ENCODE measurements at regions not wholly inside any gene's neighbourhood (a gene's known extent, or its start where the extent isn't known, plus 50 kb on each side); places are given as distances from the start of the nearest gene placed in this dataset.

DNA sequence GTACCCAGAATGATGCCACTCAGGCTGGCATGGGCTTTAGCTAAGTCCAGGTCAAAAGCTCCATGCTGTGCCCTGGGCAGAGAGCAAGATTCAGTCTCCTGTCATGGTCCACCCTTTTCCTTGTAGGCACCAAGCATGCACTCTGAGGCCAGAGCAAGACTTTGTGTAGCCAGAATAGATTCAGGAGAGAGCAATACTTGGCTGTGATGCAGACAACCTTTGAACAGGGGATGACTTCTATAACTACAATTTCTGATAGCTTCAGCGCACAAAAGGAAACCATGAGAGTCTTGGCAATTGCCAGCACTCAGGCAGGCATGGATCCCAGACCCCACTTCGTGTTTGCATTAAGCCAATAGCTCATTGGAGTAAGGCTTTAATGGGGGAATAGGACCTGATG is 510.6 kb downstream of the RAB28 start:
- H3K27me3 Mint-ChIP-seq (ENCODE audit: low read depth): no peaks in the 10 kb centered on the region
- H3K9me3 Mint-ChIP-seq (ENCODE audit: insufficient read depth): no peaks in the 10 kb centered on the region
- ChIA-PET CTCF (no interaction called here), POLR2A (no interaction called here)
- no peak overlapping the region for H3K4me3 Mint-ChIP-seq
- H3K36me3 Mint-ChIP-seq (ENCODE audit: low read depth): no peaks in the 10 kb centered on the region
- no peak overlapping the region for H3K27ac Mint-ChIP-seq
- H3K4me1 Mint-ChIP-seq (ENCODE audit: low read depth): no peaks in the 10 kb centered on the region
- DNase-seq (no peak), ATAC-seq (no peak)

DNA sequence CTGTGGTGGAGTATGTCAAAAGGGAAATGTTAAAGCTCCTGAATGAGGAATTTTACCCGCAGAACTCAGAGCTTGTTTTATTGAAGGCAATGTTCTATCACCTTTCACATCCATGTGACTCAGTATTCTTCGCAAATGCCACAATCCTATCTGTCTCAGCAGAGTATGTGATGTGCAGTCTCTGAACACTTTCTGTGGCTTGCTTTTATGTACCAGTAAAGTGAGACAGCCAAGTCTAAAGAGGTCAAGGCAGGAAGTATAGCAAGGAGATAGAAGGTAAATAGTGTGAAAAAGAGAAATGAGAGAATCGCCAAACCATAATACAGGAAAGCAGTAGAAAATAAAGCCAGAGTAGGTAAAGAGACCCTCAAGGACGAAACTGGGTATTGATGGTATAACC is 515.8 kb downstream of the RAB28 start:
- H3K27me3 Mint-ChIP-seq (ENCODE audit: low read depth): no peaks in the 10 kb centered on the region
- ATAC-seq (no peak), DNase-seq (no peak)
- H3K4me3 Mint-ChIP-seq: no peak overlapping the region
- no peaks in the 10 kb centered on the region for H3K36me3 Mint-ChIP-seq (ENCODE audit: low read depth)
- H3K4me1 Mint-ChIP-seq (ENCODE audit: low read depth): no peaks in the 10 kb centered on the region
- ChIA-PET POLR2A (no interaction called here), CTCF (no interaction called here)
- no peaks in the 10 kb centered on the region for H3K9me3 Mint-ChIP-seq (ENCODE audit: insufficient read depth)
- no peak overlapping the region for H3K27ac Mint-ChIP-seq

DNA sequence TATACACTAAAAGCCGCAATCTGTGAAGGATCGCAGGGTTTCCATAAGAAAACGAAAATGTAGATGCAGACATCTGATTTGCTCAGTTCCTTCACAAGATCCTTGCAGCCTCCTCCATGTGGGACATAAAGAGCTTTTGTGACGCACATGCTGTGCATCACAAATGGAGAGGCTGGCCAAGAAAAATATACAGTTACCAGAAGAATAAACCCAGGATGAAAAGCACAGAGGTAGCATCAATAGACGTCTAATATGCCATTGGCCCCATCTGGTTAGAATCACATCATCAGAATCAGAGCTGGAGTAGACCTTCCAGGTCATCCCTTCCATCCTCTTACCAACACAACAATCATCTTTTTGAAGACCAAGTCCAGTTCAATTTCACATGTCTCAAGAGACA is 517.4 kb downstream of the RAB28 start:
- POLR2A ChIA-PET: no interaction called here
- no peaks in the 10 kb centered on the region for H3K4me1 Mint-ChIP-seq (ENCODE audit: low read depth)
- no peaks in the 10 kb centered on the region for H3K9me3 Mint-ChIP-seq (ENCODE audit: insufficient read depth)
- no peak for DNase-seq
- H3K27me3 Mint-ChIP-seq (ENCODE audit: low read depth): no peaks in the 10 kb centered on the region
- H3K36me3 Mint-ChIP-seq (ENCODE audit: low read depth): no peaks in the 10 kb centered on the region
- no peak for ATAC-seq
- no peak overlapping the region for H3K4me3 Mint-ChIP-seq
- H3K27ac Mint-ChIP-seq: no peak overlapping the region
- CTCF ChIA-PET: no interaction called here

GRCh38 chr4:12965334-12965733 is 518.8 kb downstream of the RAB28 start:
- Mint-ChIP-seq H3K4me1 (ENCODE audit: low read depth) (no peaks in the 10 kb centered on the region), H3K36me3 (ENCODE audit: low read depth) (no peaks in the 10 kb centered on the region), H3K9me3 (ENCODE audit: insufficient read depth) (no peaks in the 10 kb centered on the region), H3K4me3 (no peak overlapping the region), H3K27ac (no peak overlapping the region), H3K27me3 (ENCODE audit: low read depth) (no peaks in the 10 kb centered on the region)
- ChIA-PET CTCF (no interaction called here), POLR2A (no interaction called here)
- no peak for ATAC-seq
- DNase-seq: no peak

DNA sequence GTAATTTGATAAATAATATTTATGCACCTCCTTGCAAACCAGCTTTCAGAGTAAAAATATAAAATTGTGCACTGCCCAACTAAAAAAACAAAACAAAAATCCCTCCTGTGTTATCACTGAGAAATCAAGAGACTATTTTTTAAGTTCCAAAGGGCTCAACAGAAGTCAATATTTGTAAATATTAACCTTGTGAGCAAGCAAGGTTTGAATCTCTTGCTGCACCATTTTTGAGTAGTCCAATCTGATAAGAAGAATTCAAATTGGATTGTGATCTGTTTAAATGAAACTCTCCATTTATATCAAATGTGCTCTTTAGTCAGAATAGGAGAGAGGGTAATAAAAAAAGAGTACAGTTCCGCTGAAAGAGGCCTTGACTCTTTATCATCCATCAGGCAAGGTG is 520.2 kb downstream of the RAB28 start:
- no peak overlapping the region for H3K27ac Mint-ChIP-seq
- no peak for DNase-seq
- ATAC-seq: no peak
- POLR2A ChIA-PET: no interaction called here
- no peaks in the 10 kb centered on the region for H3K4me1 Mint-ChIP-seq (ENCODE audit: low read depth)
- H3K27me3 Mint-ChIP-seq (ENCODE audit: low read depth): no peaks in the 10 kb centered on the region
- H3K36me3 Mint-ChIP-seq (ENCODE audit: low read depth): no peaks in the 10 kb centered on the region
- CTCF ChIA-PET: no interaction called here
- H3K4me3 Mint-ChIP-seq: no peak overlapping the region
- no peaks in the 10 kb centered on the region for H3K9me3 Mint-ChIP-seq (ENCODE audit: insufficient read depth)

DNA sequence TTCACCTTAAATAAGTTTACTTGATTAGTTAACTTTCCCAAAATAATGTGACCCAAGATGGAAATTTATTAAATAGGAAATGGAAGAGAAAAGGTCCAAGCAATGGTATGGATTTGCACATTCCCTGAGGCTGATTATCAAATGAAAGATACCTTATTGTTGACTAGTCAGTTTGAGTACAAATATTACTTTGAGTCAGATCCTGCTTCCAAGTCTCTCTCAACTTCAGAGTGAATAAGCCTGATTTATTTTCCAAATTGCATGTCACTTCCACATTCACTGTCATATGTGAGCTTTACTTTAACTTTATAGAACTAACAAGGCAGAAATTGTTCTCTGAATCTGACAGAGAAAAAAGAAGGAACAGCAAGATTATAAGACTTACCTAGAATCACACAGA is 520.8 kb downstream of the RAB28 start:
- POLR2A ChIA-PET: no interaction called here
- H3K4me3 Mint-ChIP-seq: no peak overlapping the region
- CTCF ChIA-PET: no interaction called here
- ATAC-seq (no peak), DNase-seq (no peak)
- no peaks in the 10 kb centered on the region for H3K9me3 Mint-ChIP-seq (ENCODE audit: insufficient read depth)
- no peaks in the 10 kb centered on the region for H3K4me1 Mint-ChIP-seq (ENCODE audit: low read depth)
- no peak overlapping the region for H3K27ac Mint-ChIP-seq
- H3K36me3 Mint-ChIP-seq (ENCODE audit: low read depth): no peaks in the 10 kb centered on the region
- H3K27me3 Mint-ChIP-seq (ENCODE audit: low read depth): no peaks in the 10 kb centered on the region

DNA sequence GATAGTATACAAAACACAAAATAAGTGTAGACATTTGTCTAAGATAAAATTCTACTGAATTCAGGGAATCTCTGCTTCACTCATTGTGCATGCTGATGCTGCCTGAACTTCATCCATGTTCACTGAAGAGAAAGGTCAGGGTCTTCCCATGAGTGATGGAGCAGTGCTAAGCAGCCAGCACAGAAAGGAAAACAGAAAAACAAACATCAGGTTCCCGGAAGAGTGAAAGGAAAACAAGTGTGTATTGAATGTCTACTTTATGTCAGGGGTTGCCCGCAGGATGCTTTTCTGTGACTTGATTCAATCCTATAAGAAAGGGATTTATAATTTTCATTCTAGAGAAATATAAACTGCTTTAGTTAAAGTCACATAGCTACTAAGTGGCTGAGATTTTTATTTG is 522.4 kb downstream of the RAB28 start:
- no peaks in the 10 kb centered on the region for H3K36me3 Mint-ChIP-seq (ENCODE audit: low read depth)
- POLR2A ChIA-PET: no interaction called here
- no peaks in the 10 kb centered on the region for H3K4me1 Mint-ChIP-seq (ENCODE audit: low read depth)
- H3K27me3 Mint-ChIP-seq (ENCODE audit: low read depth): no peaks in the 10 kb centered on the region
- ATAC-seq: no peak
- H3K4me3 Mint-ChIP-seq: no peak overlapping the region
- CTCF ChIA-PET: no interaction called here
- H3K27ac Mint-ChIP-seq: no peak overlapping the region
- H3K9me3 Mint-ChIP-seq (ENCODE audit: insufficient read depth): no peaks in the 10 kb centered on the region
- no peak for DNase-seq

GRCh38 chr4:12958436-12958835 is 525.7 kb downstream of the RAB28 start:
- DNase-seq (no peak), ATAC-seq (no peak)
- H3K36me3 Mint-ChIP-seq (ENCODE audit: low read depth): no peaks in the 10 kb centered on the region
- ChIA-PET POLR2A (no interaction called here), CTCF (no interaction called here)
- no peak overlapping the region for H3K4me3 Mint-ChIP-seq
- no peaks in the 10 kb centered on the region for H3K27me3 Mint-ChIP-seq (ENCODE audit: low read depth)
- H3K9me3 Mint-ChIP-seq (ENCODE audit: insufficient read depth): no peaks in the 10 kb centered on the region
- H3K4me1 Mint-ChIP-seq (ENCODE audit: low read depth): no peaks in the 10 kb centered on the region
- H3K27ac Mint-ChIP-seq: no peak overlapping the region

DNA sequence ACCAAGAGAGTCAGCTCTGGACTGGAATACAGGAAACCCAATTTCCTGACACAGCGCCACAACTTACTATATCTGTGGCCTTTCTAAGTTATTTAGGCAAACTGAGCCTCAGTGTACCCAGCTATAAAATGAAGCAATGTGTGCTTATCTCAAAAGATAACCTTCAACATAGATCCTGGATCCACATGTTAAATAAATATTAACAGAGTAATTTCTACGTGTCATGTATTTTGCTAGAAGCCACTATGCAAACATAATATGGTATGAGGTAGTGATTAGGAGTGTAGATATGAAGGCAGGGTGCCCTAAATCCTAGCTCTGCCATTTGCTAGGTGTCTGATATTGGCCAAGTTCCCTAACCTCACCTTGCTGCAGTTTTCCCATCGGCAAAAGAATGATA is 527.0 kb downstream of the RAB28 start:
- no peak overlapping the region for H3K4me3 Mint-ChIP-seq
- no peaks in the 10 kb centered on the region for H3K36me3 Mint-ChIP-seq (ENCODE audit: low read depth)
- DNase-seq (no peak), ATAC-seq (no peak)
- H3K27ac Mint-ChIP-seq: no peak overlapping the region
- CTCF ChIA-PET: no interaction called here
- no peaks in the 10 kb centered on the region for H3K4me1 Mint-ChIP-seq (ENCODE audit: low read depth)
- H3K27me3 Mint-ChIP-seq (ENCODE audit: low read depth): no peaks in the 10 kb centered on the region
- POLR2A ChIA-PET: no interaction called here
- H3K9me3 Mint-ChIP-seq (ENCODE audit: insufficient read depth): no peaks in the 10 kb centered on the region

GRCh38 chr4:12956026-12956425 is 528.1 kb downstream of the RAB28 start:
- ATAC-seq (no peak), DNase-seq (no peak)
- no peaks in the 10 kb centered on the region for H3K36me3 Mint-ChIP-seq (ENCODE audit: low read depth)
- H3K27me3 Mint-ChIP-seq (ENCODE audit: low read depth): no peaks in the 10 kb centered on the region
- H3K27ac Mint-ChIP-seq: no peak overlapping the region
- POLR2A ChIA-PET: no interaction called here
- CTCF ChIA-PET: no interaction called here
- H3K4me1 Mint-ChIP-seq (ENCODE audit: low read depth): no peaks in the 10 kb centered on the region
- H3K9me3 Mint-ChIP-seq (ENCODE audit: insufficient read depth): no peaks in the 10 kb centered on the region
- H3K4me3 Mint-ChIP-seq: no peak overlapping the region

GRCh38 chr4:12949719-12950490 is 534.2 kb downstream of the RAB28 start:
- no peak overlapping the region for H3K4me3 Mint-ChIP-seq
- ChIA-PET POLR2A (no interaction called here), CTCF (no interaction called here)
- H3K4me1 Mint-ChIP-seq (ENCODE audit: low read depth): no peaks in the 10 kb centered on the region
- H3K27ac Mint-ChIP-seq: no peak overlapping the region
- no peaks in the 10 kb centered on the region for H3K27me3 Mint-ChIP-seq (ENCODE audit: low read depth)
- DNase-seq: no peak
- no peaks in the 10 kb centered on the region for H3K9me3 Mint-ChIP-seq (ENCODE audit: insufficient read depth)
- H3K36me3 Mint-ChIP-seq (ENCODE audit: low read depth): no peaks in the 10 kb centered on the region
- ATAC-seq: no peak

DNA sequence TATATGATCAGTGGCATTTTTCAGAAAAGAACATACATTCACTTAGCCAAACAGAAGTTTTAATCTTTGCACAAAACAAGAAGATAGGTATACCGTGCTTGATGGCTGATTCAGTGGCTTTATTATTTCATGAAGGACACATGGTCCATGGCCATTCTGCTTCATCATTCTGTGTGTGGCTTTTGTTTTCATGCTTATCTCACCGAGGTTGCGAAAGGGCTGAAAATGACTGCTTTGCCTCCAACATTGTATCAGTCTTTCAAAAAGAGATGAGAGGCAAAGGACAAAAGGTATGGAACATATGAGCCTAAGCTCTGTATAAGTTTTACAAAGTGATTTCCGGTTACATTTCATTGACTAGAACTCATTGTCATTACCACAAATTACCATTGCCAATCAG is 541.1 kb downstream of the RAB28 start:
- ChIA-PET POLR2A (no interaction called here), CTCF (no interaction called here)
- ATAC-seq (no peak), DNase-seq (no peak)
- no peaks in the 10 kb centered on the region for H3K27me3 Mint-ChIP-seq (ENCODE audit: low read depth)
- H3K27ac Mint-ChIP-seq: no peak overlapping the region
- H3K4me3 Mint-ChIP-seq: no peak overlapping the region
- H3K4me1 Mint-ChIP-seq (ENCODE audit: low read depth): no peaks in the 10 kb centered on the region
- H3K36me3 Mint-ChIP-seq (ENCODE audit: low read depth): no peaks in the 10 kb centered on the region
- H3K9me3 Mint-ChIP-seq (ENCODE audit: insufficient read depth): no peaks in the 10 kb centered on the region

- ChIA-PET POLR2A (no interaction called here), CTCF (no interaction called here)
- no peak for ATAC-seq
- DNase-seq: no peak
- Mint-ChIP-seq H3K36me3 (ENCODE audit: low read depth) (no peaks in the 10 kb centered on the region), H3K4me1 (ENCODE audit: low read depth) (no peaks in the 10 kb centered on the region), H3K4me3 (no peak overlapping the region), H3K27ac (no peak overlapping the region), H3K27me3 (ENCODE audit: low read depth) (no peaks in the 10 kb centered on the region), H3K9me3 (ENCODE audit: insufficient read depth) (no peaks in the 10 kb centered on the region)
Measured at GRCh38 chr4:12933760-12934221, 550.3 kb downstream of the RAB28 start.

Measured in activated CD8-positive, alpha-beta T cell treated with anti-CD3 and anti-CD28 coated beads, Interleukin-2, amount 10 ng/mL, durations not matched to agents 7 days and 5 days (primary cell).